GM21381 (cell line): ENCODE measurements at regions not wholly inside any gene's neighbourhood (a gene's known extent, or its start where the extent isn't known, plus 50 kb on each side); places are given as distances from the start of the nearest gene placed in this dataset.
"Not testable (repeated sequence)": the region's sequence is repeated elsewhere in the genome, so short reads cannot be mapped to it uniquely, and the experiment has no call there.

ENCODE experiments used
- ATAC-seq: cut with Tn5 transposase; IDR thresholded peaks from one replicate; pipeline ENCODE4 v1.9.1; 2021; ENCODE audit warnings: mild to moderate bottlenecking, moderate library complexity; ENCODE audit not compliant: unreplicated experiment

DNA sequence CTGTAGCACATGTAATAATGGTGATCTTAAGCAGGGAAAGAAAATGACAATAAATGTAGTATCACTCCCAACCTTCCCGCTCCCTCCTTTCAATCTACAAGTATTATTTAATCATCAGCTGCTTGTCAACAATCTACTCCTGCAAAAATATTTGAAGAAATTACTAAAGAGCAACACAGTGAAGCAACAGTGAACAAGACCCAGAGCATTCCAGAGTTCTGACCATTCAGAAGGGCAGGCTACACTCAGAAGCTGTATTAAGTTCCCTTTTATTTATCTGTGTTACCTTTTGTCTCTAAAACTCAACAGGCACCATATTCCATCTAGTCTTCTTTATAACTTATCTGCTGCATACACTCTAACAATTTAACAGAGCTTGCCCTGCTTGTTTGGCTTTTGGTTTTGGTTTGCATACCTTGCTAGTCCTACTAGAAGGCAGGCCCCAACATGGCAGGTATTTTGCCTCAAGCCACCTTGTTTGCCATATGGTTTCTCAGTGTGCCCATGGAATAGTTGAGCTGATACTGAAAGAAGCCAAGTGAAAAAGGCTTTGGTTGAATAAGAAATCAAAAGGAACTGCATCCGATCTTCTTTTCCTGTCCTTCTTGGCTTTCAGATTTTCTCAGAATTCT is 253.9 kb downstream of the CEMIP2 start:
- no peak for ATAC-seq

- no peak for ATAC-seq
These were observed 259.3 kb downstream of the CEMIP2 start for GRCh38 chr9:71509054-71509453.

- not testable (repeated sequence) for ATAC-seq
These were observed 260.2 kb downstream of the CEMIP2 start for GRCh38 chr9:71508141-71508540.

DNA sequence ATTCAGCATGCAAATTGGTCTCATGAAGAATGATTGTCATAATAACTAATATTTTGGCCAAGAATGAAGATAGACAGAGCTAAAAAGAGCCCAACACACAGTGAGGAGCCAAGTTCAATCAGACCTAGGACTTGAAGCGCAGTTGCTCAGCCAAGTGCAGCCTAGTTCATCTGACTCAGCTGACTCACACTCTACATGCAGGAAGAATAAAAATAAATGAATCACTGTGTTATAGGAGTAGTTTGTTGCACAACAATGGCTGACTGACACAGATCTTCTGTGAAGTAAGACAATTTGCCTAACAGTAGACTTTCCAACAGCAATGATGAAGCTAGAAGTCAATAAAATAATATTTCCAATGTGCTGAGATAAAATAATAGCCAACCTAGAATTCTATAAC is 261.5 kb downstream of the CEMIP2 start:
- no peak for ATAC-seq

GRCh38 chr9:71504636-71505035 is 263.7 kb downstream of the CEMIP2 start:
- ATAC-seq = no peak

DNA sequence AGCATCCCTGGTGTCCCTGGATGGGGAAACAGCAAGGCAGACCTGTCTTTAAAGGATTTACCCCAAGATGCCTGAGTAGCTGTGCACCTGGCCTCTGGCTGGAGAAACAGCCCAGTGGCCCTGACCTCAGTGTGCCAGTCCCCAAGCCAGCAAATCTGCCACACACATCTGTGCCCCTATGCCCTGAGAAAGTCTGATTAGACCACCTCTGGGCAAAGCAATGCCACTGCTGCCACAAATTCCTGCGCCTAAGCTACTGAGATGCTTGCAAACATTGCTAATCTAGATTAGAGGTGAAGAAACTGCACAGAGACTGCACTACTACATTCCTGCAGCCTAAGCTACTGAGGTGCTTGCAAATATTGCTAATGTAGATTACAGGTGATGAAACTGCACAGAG is 269.6 kb downstream of the CEMIP2 start:
- no peak for ATAC-seq

DNA sequence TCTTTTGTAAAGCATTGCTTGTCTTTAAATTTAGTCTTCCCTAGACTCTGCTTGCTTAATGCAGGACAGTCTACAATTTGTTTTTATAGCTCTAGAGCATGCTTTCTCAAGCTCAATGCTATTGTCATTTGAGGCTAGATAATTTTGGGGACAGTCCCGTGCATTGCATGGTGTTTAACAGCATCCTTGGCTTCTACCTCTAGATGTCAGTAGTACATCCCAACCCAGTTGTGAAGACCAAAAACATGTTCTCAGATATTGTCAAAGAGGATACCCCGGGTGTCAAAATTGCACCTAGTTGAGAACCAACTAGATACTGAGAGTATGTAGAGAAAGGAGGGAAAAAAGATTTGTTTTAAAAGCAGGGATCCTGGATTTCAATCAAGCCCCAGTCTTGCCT is 277.5 kb downstream of the CEMIP2 start:
- ATAC-seq = peak; percentile 55

DNA sequence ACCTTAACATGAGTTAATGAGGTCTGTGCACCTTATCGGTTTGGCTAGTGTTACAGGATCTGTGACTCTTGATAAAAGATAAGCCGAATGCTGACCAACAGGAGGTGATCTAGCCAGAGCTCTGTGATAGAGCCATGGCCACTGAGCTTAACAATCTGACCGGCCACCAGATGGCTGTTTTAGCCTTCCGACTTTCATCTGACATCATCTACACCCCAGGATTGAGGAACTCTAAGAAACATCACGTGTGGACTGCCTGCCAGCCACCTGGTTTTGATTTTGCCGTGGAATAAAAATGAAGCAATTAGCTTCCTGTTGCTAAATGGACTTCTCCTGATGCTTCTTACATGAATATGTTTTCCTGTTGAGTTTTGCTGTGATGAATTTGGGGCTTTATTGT is 281.3 kb downstream of the CEMIP2 start:
- no peak for ATAC-seq

DNA sequence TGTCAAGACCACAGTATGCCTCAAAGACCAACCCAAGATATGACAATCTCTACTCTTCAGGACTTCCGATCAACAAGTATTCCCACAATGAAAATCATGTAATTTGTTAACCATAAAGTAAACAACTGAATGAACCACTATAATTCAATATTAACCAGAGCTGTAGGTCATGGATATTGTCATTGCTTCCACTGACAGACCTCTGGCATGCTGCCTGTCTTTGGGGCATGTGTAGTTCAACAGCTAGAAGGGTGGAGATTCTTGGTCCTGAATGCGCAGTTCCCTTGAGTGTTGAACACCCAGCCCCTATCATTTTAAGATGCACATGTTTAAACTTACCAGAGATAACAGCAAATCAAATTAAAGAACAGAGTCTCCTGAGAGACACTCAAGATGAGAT is 283.0 kb downstream of the CEMIP2 start:
- no peak for ATAC-seq

DNA sequence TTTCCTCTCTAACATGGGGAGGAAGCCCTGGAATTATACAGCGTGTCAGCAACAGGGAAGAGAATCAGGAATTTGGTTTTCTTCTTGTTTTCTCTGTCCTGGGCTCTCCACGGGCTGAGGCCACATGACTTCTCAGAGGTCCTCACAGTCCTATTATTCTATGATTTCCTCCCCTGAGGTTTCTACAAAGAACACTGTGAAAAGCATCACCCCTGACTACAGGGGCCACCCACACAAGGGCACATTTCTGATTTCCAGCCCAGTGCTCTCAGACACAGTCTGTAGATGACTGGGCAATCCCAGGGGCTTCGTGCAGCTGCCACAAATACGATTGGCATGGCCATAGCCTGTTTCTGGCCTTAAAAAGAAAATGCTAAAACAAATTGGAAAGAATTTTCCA is 284.9 kb downstream of the CEMIP2 start:
- ATAC-seq = no peak

DNA sequence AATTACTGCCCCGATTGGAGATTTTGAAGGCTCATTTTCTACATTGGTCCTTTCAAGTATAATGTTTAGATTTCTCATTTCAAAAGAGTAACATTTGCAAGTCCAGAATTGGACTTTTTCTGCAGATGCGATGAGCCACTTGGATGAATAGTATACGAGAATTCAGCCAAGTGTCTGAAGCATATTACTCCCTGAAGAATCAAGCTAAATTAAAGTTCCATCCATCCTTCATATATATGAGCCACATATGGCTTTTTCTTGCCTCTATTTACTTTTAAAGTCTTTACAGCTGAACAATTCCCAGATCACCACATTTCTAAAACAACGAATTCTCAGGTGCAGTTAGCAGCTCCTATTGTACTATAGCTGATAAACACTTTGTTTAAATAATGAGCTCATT is 288.7 kb downstream of the CEMIP2 start:
- no peak for ATAC-seq

DNA sequence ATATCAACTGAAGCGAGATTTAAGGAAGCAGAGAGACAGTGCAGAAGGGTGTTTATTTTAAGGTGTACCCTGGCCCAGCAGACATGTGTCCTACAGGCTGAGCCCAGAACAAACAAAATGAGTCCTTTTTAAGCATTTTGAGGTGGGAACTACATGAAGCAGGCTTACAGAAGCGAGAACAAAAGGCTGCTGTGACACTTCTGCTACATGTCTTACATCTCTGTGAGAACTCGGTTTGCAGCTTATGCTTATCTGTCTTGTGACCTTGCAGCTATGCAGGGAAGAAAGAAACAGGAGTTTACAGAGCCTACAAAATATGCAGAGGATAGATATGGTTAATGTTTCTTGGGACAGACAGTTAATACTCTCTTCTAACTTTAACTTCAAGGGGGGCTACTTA is 295.9 kb downstream of the CEMIP2 start:
- ATAC-seq = no peak

DNA sequence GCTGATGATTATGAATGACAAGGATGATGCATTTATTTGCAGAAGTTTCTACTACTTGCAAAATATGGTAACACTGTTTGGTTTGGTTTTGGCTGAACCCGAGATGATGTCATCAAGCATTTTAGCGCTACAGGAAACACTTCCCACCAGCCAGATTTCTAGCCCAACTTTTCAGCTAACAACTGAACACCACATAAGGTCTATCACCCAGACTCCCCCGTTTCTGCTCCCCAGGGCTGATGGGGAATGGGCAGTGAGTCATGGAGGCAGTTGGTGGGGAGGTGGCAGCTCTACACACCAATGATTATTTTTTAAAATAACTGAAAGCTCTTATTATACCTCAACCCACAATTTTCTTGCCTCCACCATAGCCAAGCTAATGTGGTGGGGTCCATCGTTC is 302.9 kb downstream of the CEMIP2 start:
- ATAC-seq = no peak

DNA sequence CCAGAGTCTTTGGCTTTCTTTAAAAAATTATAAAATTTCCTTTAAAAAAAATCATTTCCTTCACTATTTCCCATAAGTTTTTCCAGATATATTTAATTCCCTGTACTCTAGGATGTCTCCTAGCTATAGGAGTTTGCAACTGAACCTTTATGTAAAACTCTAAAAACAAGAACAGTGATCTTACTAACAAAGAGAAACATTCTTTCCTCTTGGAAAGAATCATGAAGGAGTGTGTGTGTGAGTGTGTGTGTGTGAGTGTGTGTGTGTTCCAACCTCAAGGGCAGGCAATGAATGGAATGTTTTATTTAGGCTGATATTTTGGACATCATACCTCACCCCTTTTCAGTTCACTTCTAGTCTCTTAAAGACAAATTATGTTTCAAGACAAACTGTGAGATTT is 309.2 kb downstream of the CEMIP2 start:
- no peak for ATAC-seq

GRCh38 chr9:71446473-71447411 is 321.6 kb downstream of the CEMIP2 start:
- peak; percentile 83 for ATAC-seq

GRCh38 chr9:71446106-71446472 is 322.2 kb downstream of the CEMIP2 start:
- no peak for ATAC-seq

DNA sequence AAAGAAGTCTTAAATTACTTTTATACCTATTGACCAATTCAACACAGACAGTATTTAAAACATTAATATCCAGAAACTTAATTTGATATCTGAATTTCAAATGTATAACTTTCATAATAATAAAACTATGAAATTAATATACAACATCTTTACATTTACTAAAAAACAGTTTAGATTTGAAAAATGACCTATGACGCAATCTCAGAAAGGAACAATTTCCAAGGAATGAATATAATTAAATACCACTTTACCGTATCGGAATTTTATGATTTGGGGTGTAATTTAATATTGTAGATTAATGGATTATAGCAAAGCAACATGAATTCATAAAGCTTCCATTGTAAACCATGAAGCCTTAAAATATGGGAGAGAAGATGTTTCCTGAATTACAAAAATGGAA is 321.5 kb upstream of the TRPM3 start:
- no peak for ATAC-seq

DNA sequence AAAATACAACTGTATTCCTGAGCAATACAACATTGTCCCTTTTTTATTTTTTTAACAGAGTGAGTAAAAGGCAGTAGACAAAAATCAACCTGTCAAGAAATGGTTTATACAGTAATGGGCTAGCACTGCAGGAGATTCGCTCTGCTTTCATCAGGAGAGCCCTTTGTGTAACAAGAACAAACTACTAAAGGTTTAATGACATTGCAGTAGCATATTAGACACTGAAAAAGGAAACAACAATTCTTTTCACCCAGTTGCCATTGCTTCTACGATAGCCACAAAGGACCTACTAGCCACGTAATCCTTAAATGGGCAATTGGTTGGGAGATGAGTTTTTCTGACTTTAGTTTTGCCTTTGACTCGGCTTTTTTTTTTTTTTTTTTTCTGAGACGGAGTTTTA is 319.8 kb upstream of the TRPM3 start:
- no peak for ATAC-seq

- ATAC-seq = no peak
These were observed 310.5 kb upstream of the TRPM3 start for GRCh38 chr9:71431931-71432330.

GRCh38 chr9:71407341-71407740 is 285.9 kb upstream of the TRPM3 start:
- not testable (repeated sequence) for ATAC-seq

GRCh38 chr9:71403106-71403505 is 281.7 kb upstream of the TRPM3 start:
- ATAC-seq = no peak

DNA sequence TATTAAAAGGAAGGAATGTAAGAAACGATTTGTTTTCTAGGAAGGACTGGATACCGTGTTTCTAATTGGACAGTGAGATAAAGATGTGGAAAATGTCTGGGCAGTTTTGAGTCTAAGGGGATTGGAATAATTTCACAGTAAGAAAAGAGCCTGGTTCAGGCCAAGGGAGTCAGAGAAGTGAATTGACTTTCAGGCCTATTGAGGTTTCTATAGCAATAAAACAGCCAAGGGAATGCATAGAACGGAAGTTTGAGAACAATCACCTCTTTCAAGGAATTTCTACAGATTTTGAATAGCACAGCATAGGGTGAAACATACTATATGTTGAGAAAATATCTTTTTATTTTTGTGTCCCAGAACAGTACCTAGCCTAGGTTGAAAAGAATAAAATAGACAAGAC is 271.6 kb upstream of the TRPM3 start:
- ATAC-seq = no peak
